ENCODE measurements at regions not wholly inside any gene's neighbourhood (a gene's known extent, or its start where the extent isn't known, plus 50 kb on each side); places are given as distances from the start of the nearest gene placed in this dataset.

DNA sequence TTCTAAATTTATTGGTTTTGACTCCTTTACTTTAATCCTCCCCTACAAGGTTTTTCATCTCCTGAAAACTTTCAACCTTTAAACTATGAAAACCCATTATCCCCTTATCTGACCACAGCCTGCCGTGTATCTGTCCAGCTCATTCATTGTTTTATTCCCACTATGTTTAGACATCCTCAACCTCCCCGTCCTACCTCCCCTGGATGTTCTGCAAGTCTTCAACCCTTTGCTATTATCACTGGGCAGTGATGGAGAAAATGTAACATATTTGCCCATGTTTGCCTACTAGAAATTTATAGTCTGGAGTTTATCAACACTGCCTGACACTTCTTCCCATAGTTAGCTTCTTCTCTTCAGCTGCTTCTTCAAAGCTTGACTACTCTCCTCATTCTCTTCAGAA, 483.4 kb downstream of the PRKD1 start:
- TF ChIP-seq, protein P1, sequence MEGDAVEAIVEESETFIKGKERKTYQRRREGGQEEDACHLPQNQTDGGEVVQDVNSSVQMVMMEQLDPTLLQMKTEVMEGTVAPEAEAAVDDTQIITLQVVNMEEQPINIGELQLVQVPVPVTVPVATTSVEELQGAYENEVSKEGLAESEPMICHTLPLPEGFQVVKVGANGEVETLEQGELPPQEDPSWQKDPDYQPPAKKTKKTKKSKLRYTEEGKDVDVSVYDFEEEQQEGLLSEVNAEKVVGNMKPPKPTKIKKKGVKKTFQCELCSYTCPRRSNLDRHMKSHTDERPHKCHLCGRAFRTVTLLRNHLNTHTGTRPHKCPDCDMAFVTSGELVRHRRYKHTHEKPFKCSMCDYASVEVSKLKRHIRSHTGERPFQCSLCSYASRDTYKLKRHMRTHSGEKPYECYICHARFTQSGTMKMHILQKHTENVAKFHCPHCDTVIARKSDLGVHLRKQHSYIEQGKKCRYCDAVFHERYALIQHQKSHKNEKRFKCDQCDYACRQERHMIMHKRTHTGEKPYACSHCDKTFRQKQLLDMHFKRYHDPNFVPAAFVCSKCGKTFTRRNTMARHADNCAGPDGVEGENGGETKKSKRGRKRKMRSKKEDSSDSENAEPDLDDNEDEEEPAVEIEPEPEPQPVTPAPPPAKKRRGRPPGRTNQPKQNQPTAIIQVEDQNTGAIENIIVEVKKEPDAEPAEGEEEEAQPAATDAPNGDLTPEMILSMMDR (IDR thresholded peaks at IDR 0.05; ENCODE audit: insufficient read depth, low read length, poor library complexity, severe bottlenecking), result no peak

GRCh38 chr14:29444805-29445204, 482.8 kb downstream of the PRKD1 start:
- no peak for DNase-seq (ENCODE audit: low read depth)
- no peaks in the 10 kb centered on the region for H3K27me3 ChIP-seq (ENCODE audit: control insufficient read depth, insufficient read depth, low read length)
- no peaks in the 10 kb centered on the region for H3K36me3 ChIP-seq (ENCODE audit: control insufficient read depth, insufficient read depth, low read length)
- TF ChIP-seq, protein P1 (IDR thresholded peaks at IDR 0.05; ENCODE audit: insufficient read depth, low read length, poor library complexity, severe bottlenecking), result no peak
- H3K4me3 ChIP-seq (ENCODE audit: low read depth, low read length), result no peak overlapping the region

More for the DNA sequence above, 483.4 kb downstream of the PRKD1 start:
- Histone ChIP-seq H3K36me3 (ENCODE audit: control insufficient read depth, insufficient read depth, low read length) (no peaks in the 10 kb centered on the region), H3K4me3 (ENCODE audit: low read depth, low read length) (no peak overlapping the region), H3K27me3 (ENCODE audit: control insufficient read depth, insufficient read depth, low read length) (no peaks in the 10 kb centered on the region)
- DNase-seq (ENCODE audit: low read depth), result no peak

GRCh38 chr14:29446971-29447370, 480.7 kb downstream of the PRKD1 start:
- Histone ChIP-seq H3K36me3 (ENCODE audit: control insufficient read depth, insufficient read depth, low read length) (no peaks in the 10 kb centered on the region), H3K4me3 (ENCODE audit: low read depth, low read length) (no peak overlapping the region), H3K27me3 (ENCODE audit: control insufficient read depth, insufficient read depth, low read length) (no peaks in the 10 kb centered on the region)
- TF ChIP-seq, protein P1 (IDR thresholded peaks at IDR 0.05; ENCODE audit: insufficient read depth, low read length, poor library complexity, severe bottlenecking), result no peak
- no peak for DNase-seq (ENCODE audit: low read depth)

DNA sequence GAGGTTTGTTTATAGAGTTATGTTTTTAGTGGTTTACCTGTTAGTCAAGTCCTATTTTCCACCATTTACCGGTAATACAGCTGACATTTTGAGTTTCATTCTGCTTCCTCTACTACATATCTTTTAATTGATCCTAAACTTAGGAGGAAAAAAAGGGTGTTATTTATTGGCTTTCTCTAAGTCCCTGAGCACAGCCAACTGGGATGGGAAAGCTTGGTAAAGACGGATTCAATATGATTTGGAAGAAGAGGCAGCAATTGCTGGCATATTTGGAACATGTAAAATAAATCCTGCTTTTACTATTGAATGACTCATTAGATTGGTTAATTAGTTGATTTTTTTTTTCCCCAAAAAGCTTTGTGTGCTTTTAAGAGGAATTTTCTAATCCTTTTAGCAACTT, 475.7 kb downstream of the PRKD1 start:
- TF ChIP-seq, protein P1 (IDR thresholded peaks at IDR 0.05; ENCODE audit: insufficient read depth, low read length, poor library complexity, severe bottlenecking), result no peak
- Histone ChIP-seq H3K27me3 (ENCODE audit: control insufficient read depth, insufficient read depth, low read length) (no peaks in the 10 kb centered on the region), H3K36me3 (ENCODE audit: control insufficient read depth, insufficient read depth, low read length) (no peaks in the 10 kb centered on the region), H3K4me3 (ENCODE audit: low read depth, low read length) (no peak overlapping the region)
- DNase-seq (ENCODE audit: low read depth), result no peak

DNA sequence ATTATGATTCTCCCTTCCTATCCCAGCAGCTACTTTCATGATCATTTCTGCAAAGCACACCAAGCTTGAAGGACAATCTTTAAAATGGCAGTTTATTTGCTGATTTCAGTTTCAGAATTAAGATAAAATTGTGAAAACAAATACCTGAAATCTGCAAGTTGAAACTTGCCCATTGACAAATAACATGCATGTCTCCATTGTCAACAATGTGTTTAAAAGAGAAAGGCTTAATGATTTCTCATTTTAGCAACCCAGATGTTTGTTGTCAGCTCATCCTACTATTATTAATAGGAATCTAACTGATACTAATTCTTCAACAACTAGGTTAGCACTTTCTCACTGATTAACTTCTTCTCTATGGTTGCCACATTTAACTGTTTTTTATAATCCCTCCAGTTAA, 474.6 kb downstream of the PRKD1 start:
- TF ChIP-seq, protein P1 (IDR thresholded peaks at IDR 0.05; ENCODE audit: insufficient read depth, low read length, poor library complexity, severe bottlenecking), result no peak
- no peak for DNase-seq (ENCODE audit: low read depth)
- Histone ChIP-seq H3K4me3 (ENCODE audit: low read depth, low read length) (no peak overlapping the region), H3K27me3 (ENCODE audit: control insufficient read depth, insufficient read depth, low read length) (no peaks in the 10 kb centered on the region), H3K36me3 (ENCODE audit: control insufficient read depth, insufficient read depth, low read length) (no peaks in the 10 kb centered on the region)

DNA sequence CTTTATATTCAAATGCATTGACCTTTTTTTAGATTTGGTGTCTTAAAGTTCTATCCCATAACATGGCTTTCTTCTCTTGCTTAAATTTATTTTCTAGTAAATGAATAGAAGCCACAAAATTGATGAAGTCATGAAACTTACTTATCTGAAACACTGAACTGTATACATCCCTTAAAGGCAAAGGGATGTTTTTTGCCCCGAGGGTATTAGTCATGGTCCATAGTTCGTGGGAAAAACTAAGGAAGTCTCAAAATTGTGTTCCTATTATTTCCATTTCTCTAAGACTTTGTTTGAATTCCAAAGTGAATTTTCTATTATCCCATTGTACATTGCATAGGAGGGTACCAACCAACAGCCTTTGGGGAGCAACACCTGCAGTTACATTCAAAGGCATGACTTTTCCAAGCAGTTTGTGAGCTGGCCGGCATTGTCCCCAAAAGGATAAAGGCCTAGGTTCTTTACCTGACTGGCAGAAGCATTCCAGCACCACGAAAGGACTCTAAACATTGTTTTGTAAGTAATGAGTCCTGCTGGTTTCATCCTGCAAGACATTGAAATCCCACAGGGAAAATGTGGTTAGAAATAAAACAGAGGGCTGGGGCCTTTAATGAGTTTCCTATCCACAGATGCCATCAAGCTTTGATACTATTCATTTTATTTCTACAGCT, 473.5 kb downstream of the PRKD1 start:
- H3K27me3 ChIP-seq (ENCODE audit: control insufficient read depth, insufficient read depth, low read length), result no peaks in the 10 kb centered on the region
- DNase-seq (ENCODE audit: low read depth), result no peak
- no peaks in the 10 kb centered on the region for H3K36me3 ChIP-seq (ENCODE audit: control insufficient read depth, insufficient read depth, low read length)
- no peak overlapping the region for H3K4me3 ChIP-seq (ENCODE audit: low read depth, low read length)
- TF ChIP-seq, protein P1 (IDR thresholded peaks at IDR 0.05; ENCODE audit: insufficient read depth, low read length, poor library complexity, severe bottlenecking), result no peak
